NB4 (cell line): ENCODE measurements at regions not wholly inside any gene's neighbourhood (a gene's known extent, or its start where the extent isn't known, plus 50 kb on each side); places are given as distances from the start of the nearest gene placed in this dataset.

Source experiments
- DNase-seq: peaks from one replicate; pipeline ENCODE4 v3.0.0; 2010; ENCODE audit warnings: low read depth
- H3K4me3 ChIP-seq: one replicate; pipeline ENCODE4 v1.5.1; 2011; ENCODE audit warnings: mild to moderate bottlenecking, low read depth, low read length, moderate library complexity
- MYC ChIP-seq: IDR thresholded peaks from 2 replicates; pipeline ENCODE4 v1.6.1; 2011; ENCODE audit warnings: low read depth, low read length
- POLR2A ChIP-seq: IDR thresholded peaks from 2 replicates; pipeline ENCODE4 v1.6.1; 2011; ENCODE audit warnings: mild to moderate bottlenecking; ENCODE audit not compliant: insufficient read length; ENCODE audit errors: extremely low read depth
- TF ChIP-seq, protein P1 (sequence below): IDR thresholded peaks from 2 replicates; pipeline ENCODE4 v1.6.1; 2011; ENCODE audit warnings: low read depth, low read length
- TF ChIP-seq, protein P2 (sequence below): IDR thresholded peaks from one replicate; pipeline ENCODE4 v1.5.1; 2012; ENCODE audit warnings: low read depth, low read length

DNA sequence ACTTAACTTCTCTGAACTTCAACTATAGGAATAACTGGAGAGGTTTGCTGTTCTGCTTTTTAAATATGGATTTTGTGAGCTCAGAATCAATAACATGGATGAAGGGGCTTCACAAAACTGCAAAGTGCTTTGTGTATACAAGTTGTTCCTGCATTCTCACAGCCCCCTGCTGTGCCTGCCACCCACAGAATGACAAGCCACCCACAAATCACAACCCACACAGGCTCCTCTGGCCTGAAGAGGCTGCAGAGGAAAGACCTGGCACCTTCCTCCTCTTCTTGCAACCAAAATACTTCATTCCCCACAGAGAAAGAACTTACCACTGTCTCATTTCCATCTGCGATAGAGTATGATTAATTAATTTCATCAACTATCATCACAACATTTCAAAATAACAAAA lies 106.7 kb upstream of the NHSL1 start:
- TF ChIP-seq POLR2A (no peak), MYC (no peak)
- TF ChIP-seq, protein P1, sequence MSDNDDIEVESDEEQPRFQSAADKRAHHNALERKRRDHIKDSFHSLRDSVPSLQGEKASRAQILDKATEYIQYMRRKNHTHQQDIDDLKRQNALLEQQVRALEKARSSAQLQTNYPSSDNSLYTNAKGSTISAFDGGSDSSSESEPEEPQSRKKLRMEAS: no peak
- TF ChIP-seq, protein P2, sequence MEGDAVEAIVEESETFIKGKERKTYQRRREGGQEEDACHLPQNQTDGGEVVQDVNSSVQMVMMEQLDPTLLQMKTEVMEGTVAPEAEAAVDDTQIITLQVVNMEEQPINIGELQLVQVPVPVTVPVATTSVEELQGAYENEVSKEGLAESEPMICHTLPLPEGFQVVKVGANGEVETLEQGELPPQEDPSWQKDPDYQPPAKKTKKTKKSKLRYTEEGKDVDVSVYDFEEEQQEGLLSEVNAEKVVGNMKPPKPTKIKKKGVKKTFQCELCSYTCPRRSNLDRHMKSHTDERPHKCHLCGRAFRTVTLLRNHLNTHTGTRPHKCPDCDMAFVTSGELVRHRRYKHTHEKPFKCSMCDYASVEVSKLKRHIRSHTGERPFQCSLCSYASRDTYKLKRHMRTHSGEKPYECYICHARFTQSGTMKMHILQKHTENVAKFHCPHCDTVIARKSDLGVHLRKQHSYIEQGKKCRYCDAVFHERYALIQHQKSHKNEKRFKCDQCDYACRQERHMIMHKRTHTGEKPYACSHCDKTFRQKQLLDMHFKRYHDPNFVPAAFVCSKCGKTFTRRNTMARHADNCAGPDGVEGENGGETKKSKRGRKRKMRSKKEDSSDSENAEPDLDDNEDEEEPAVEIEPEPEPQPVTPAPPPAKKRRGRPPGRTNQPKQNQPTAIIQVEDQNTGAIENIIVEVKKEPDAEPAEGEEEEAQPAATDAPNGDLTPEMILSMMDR: no peak
- H3K4me3 ChIP-seq: no peak overlapping the region
- peak; percentile 26 for DNase-seq

DNA sequence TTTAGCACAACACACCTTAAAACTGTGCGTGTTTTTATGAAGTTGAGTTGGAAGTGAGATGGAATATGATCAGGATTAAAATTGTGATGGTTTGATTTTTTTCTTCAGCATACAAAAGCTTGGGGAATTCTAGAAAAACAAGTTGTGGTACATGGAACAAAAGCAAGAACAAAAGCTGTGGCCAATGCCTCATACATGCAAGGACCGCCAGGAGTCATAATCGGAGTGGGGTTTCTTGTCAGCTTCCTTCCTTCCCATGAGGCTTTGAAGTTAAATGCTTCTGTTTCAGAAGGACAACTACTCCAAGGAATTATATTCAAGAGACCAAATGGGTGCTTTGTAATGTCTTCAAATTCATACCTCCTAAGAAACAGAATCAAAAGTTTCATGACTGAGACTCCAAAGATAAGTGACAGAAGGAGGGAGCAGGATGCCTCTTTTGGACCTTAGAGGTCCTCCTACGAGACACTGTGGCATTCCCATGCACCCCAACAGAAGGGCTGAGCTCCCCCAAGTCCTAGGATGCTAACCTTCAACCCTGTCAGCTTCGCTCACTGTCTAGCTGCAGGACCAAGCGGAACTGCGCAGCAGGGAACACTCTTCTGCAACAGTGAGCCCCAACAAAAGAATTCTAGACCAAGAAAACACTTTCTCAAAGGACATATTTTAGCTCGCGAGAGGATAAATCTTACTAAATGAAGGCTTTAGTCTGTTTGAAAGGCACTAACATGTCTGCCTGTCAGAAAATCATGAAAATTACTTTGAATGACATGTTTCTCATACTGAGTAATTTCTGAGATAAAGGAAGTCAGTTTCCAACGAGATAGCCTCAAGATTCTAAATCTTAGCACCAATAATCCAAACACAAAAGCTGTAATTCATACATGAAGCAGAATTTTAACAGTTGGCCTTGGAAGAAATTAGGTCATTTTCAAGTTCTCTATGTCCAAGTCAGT lies 108.5 kb upstream of the NHSL1 start:
- TF ChIP-seq, protein P2: no peak
- TF ChIP-seq POLR2A (no peak), MYC (no peak)
- TF ChIP-seq, protein P1: no peak
- no peak overlapping the region for H3K4me3 ChIP-seq
- DNase-seq: no peak

DNA sequence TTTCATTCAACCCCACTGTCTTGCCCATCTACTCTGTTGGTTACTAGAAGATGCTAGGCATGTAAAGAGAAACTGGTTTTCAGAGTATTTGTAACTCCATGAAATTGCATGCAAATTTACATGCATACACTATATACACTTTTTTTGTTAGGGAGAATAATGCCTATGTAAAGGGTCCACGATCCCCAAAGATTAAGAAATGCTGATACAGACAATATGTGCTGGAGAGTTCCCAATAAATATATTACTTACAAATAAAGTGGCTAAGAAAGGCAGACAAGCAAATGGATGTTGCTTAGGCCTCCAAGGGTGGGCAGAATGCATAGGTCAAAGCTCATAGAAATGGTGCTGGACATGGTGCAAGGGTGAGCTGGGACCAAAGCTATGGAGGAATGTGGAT lies 109.6 kb upstream of the NHSL1 start:
- DNase-seq: no peak
- TF ChIP-seq, protein P1: no peak
- TF ChIP-seq, protein P2: no peak
- TF ChIP-seq MYC (no peak), POLR2A (no peak)
- no peak overlapping the region for H3K4me3 ChIP-seq

DNA sequence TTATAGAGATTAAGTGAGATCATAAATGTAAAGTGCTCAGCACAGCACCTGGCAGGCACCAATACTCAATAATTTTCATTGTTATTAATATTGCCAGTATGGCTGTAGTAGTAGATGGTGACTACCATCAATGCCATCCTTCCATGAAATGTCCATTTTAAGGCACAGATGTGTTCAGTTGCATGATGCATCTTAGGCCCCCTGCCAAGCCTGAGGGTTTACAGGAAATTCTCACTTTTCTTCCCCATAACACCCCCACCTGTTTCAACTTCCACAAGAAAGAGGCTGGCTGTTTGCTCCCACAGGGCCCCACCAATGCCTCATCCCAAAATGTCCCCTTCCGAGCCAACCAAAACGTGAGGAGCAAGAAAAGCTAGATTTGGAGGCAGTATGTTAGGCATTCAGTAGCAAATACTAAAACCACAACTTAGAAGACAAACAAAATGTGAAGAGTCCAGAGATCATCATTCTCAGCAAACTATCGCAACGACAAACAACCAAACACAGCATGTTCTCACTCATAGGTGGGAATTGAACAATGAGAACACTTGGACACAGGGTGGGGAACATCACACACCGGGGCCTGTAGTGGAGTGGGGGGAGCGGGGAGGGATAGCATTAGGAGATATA lies 110.6 kb upstream of the NHSL1 start:
- TF ChIP-seq POLR2A: no peak
- TF ChIP-seq MYC: no peak
- TF ChIP-seq, protein P1: no peak
- TF ChIP-seq, protein P2: no peak
- no peak overlapping the region for H3K4me3 ChIP-seq
- DNase-seq: no peak

DNA sequence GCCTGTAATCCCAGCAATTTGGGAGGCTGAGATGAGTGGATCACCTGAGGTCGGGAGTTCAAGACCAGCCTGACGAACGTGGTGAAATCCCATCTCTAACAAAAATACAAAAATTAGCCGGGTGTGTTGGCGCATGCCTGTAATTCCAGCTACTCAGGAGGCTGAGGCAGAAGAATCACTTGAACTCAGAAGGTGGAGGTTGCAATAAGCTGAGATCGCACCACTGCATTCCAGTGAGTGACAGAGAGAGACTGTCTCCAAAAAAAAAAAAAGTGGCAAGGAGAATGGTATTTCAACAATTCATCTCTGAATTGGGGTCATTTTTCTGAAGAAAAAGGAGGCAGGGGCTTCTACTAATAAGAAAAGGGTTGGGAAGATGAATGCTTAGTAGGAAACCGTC lies 111.5 kb upstream of the NHSL1 start:
- H3K4me3 ChIP-seq: no peak overlapping the region
- TF ChIP-seq MYC (no peak), POLR2A (no peak)
- TF ChIP-seq, protein P2: no peak
- TF ChIP-seq, protein P1: no peak
- no peak for DNase-seq
